ENCODE measurements at regions not wholly inside any gene's neighbourhood (a gene's known extent, or its start where the extent isn't known, plus 50 kb on each side); places are given as distances from the start of the nearest gene placed in this dataset.

DNA sequence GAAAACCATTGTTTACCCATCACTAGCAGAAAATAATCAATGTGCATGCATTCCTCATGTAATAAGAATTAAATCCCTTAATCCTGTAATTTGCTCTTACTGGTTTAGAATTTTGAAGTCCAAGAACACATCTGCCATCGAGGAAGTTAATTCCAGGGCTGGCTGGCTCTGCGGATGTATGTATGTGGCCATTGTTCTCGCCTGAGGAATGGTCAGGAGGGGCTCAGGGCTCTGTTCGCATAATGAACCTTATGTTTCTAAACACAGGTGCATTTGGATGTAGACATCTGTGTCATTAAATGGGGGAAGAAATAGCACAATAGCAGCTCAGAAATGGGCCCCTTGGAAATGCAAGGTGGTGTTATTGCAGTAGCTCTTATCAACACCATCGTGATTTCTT lies 148.6 kb upstream of the GAS1 start:
- no peak for DNase-seq (ENCODE audit: low read depth in 1 of 2, low spot score in 1 of 2)
- H3K27me3 ChIP-seq: no peaks in the 10 kb centered on the region
- H3K9me3 ChIP-seq (ENCODE audit: low read depth): no peaks in the 10 kb centered on the region
- TF ChIP-seq, protein P1, sequence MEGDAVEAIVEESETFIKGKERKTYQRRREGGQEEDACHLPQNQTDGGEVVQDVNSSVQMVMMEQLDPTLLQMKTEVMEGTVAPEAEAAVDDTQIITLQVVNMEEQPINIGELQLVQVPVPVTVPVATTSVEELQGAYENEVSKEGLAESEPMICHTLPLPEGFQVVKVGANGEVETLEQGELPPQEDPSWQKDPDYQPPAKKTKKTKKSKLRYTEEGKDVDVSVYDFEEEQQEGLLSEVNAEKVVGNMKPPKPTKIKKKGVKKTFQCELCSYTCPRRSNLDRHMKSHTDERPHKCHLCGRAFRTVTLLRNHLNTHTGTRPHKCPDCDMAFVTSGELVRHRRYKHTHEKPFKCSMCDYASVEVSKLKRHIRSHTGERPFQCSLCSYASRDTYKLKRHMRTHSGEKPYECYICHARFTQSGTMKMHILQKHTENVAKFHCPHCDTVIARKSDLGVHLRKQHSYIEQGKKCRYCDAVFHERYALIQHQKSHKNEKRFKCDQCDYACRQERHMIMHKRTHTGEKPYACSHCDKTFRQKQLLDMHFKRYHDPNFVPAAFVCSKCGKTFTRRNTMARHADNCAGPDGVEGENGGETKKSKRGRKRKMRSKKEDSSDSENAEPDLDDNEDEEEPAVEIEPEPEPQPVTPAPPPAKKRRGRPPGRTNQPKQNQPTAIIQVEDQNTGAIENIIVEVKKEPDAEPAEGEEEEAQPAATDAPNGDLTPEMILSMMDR (IDR thresholded peaks at IDR 0.05; ENCODE audit: low read depth, low read length): no peak
- H3K27ac ChIP-seq: no peak overlapping the region
- H3K4me1 ChIP-seq (ENCODE audit: low read depth): no peaks in the 10 kb centered on the region
- H3K4me3 ChIP-seq: no peak overlapping the region
- no peaks in the 10 kb centered on the region for H3K36me3 ChIP-seq

DNA sequence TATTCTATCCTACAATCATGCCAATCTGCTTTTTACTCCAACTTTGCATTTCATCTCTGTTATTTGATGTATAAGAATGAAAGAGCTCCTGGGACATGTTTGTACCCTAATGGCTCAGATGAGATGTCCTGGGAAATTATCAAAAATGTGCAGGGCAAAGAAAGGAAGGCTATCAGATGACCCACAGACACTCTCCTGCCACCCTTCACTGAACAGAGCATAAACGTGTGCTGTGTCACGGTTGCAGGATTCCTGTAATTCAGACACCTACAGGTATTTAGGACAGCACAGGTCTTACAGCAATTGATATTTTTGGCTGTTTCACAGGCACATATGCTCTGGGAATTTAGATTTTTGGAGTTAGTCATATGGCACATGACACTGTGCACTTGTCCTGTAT lies 149.2 kb upstream of the GAS1 start:
- Histone ChIP-seq H3K9me3 (ENCODE audit: low read depth) (no peaks in the 10 kb centered on the region), H3K27me3 (no peaks in the 10 kb centered on the region), H3K4me1 (ENCODE audit: low read depth) (no peaks in the 10 kb centered on the region), H3K4me3 (no peak overlapping the region), H3K36me3 (no peaks in the 10 kb centered on the region), H3K27ac (no peak overlapping the region)
- TF ChIP-seq, protein P1 (IDR thresholded peaks at IDR 0.05; ENCODE audit: low read depth, low read length): no peak
- no peak for DNase-seq (ENCODE audit: low read depth in 1 of 2, low spot score in 1 of 2)

DNA sequence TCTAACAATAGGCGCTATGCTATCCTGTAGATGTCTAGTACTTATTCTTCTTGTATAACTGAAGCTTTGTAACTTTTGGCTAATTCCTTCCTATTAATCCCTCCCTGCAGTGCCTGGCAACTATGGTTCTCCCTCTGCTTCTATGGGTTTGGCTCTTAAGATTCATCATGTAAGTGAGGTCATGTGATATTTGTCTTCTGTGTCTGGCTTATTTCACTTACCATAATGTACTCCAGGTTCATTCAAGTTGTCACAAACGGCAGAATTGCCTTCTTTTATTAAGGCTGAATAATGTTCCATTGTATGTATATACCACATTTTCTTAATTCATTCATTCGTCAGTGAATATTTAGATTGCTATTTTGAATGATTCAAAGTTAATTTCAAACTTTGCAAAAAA lies 149.9 kb upstream of the GAS1 start:
- Histone ChIP-seq H3K27ac (no peak overlapping the region), H3K4me1 (ENCODE audit: low read depth) (no peaks in the 10 kb centered on the region), H3K9me3 (ENCODE audit: low read depth) (no peaks in the 10 kb centered on the region), H3K4me3 (no peak overlapping the region), H3K36me3 (no peaks in the 10 kb centered on the region), H3K27me3 (no peaks in the 10 kb centered on the region)
- TF ChIP-seq, protein P1 (IDR thresholded peaks at IDR 0.05; ENCODE audit: low read depth, low read length): no peak
- no peak for DNase-seq (ENCODE audit: low read depth in 1 of 2, low spot score in 1 of 2)

DNA sequence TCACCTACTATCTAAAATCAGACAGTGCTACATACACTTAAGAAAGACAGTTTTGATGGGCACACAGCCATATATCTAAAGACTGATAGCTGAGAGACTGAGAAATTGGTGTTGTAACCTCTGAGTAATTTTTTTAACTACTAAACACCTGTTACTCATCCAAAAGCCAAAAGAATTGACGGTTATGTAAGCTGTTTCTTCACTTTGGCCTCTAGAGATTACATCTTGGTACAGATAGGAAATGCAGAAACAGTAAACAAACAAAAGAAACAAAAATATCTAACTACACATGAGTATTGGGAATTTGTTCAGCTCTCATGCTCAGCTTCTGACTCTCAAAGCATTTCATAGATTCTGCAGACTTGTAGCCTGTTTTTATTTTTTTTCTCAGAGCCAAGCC lies 152.1 kb upstream of the GAS1 start:
- Histone ChIP-seq H3K4me3 (no peak overlapping the region), H3K4me1 (ENCODE audit: low read depth) (no peaks in the 10 kb centered on the region), H3K36me3 (no peaks in the 10 kb centered on the region), H3K9me3 (ENCODE audit: low read depth) (no peaks in the 10 kb centered on the region), H3K27me3 (no peaks in the 10 kb centered on the region), H3K27ac (no peak overlapping the region)
- DNase-seq (ENCODE audit: low read depth in 1 of 2, low spot score in 1 of 2): no peak
- TF ChIP-seq, protein P1 (IDR thresholded peaks at IDR 0.05; ENCODE audit: low read depth, low read length): no peak

DNA sequence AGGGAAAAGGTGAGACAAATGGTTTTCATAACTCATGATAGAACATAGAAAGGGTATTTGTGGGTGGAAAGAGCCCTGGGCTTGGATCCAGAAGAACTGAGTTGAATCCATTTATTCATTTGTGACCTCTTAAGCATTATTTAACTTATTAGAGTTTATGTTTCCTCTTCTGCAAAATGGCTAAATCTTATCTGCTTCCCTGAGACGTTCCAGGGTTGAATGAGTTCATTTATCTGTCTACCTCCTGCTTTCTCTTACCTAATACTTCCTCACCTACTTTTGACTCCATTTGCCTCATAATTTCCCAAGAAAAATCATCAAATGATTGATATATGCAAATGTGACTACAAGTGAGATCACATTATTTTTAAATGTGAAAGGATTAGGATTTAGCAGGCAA lies 152.7 kb upstream of the GAS1 start:
- Histone ChIP-seq H3K9me3 (ENCODE audit: low read depth) (no peaks in the 10 kb centered on the region), H3K27me3 (no peaks in the 10 kb centered on the region), H3K4me1 (ENCODE audit: low read depth) (no peaks in the 10 kb centered on the region), H3K27ac (no peak overlapping the region), H3K4me3 (no peak overlapping the region), H3K36me3 (no peaks in the 10 kb centered on the region)
- no peak for DNase-seq (ENCODE audit: low read depth in 1 of 2, low spot score in 1 of 2)
- TF ChIP-seq, protein P1 (IDR thresholded peaks at IDR 0.05; ENCODE audit: low read depth, low read length): no peak

DNA sequence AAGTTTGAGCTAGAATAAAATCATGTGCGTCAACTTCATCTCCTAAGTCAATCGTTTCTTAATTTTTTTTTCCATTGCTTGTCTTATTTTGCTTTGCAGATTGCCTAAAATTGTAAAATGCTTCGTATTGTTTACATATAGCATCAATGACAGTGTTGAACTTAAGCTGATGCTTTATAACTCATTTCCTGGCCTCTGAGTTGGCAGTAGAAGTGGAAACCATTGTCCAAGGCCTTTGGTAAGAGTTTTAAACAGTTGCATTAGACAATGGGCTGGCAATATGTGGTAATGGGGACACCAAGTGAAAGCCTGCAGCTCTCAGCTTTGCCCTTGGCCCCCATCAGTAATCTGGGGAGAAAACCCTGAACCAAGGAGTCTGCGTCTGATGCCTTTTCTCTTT lies 154.8 kb upstream of the GAS1 start:
- TF ChIP-seq, protein P1 (IDR thresholded peaks at IDR 0.05; ENCODE audit: low read depth, low read length): no peak
- H3K36me3 ChIP-seq: no peaks in the 10 kb centered on the region
- H3K4me1 ChIP-seq (ENCODE audit: low read depth): no peaks in the 10 kb centered on the region
- DNase-seq (ENCODE audit: low read depth in 1 of 2, low spot score in 1 of 2): no peak
- H3K27me3 ChIP-seq: no peaks in the 10 kb centered on the region
- H3K27ac ChIP-seq: no peak overlapping the region
- no peaks in the 10 kb centered on the region for H3K9me3 ChIP-seq (ENCODE audit: low read depth)
- no peak overlapping the region for H3K4me3 ChIP-seq

Measured in cardiac muscle cell (in vitro differentiated cells and primary cell).